Keratinocyte (primary cell): ENCODE measurements at regions not wholly inside any gene's neighbourhood (a gene's known extent, or its start where the extent isn't known, plus 50 kb on each side); places are given as distances from the start of the nearest gene placed in this dataset.
"Not testable (repeated sequence)": the region's sequence is repeated elsewhere in the genome, so short reads cannot be mapped to it uniquely, and the experiment has no call there.

ENCODE experiments used
- DNase-seq: peaks from one replicate; pipeline ENCODE4 v3.0.0-alpha.2; 2011; ENCODE audit warnings: low read depth, missing footprints, low spot score
- FAIRE-seq: peaks from 2 replicates; lab custom pipeline; 2011; peaks lifted over from hg19 to GRCh38; lab: Jason Lieb, UNC
- H2AFZ ChIP-seq: 2 replicates; pipeline ENCODE4 v1.6.0; 2012; ENCODE audit warnings: low read length, control low read depth, inconsistent platforms; ENCODE audit not compliant: control insufficient read depth
- H3K27ac ChIP-seq: 2 replicates; pipeline ENCODE4 v1.5.1; 2011; ENCODE audit warnings: low read length; ENCODE audit not compliant: control insufficient read depth, insufficient read depth
- H3K27me3 ChIP-seq: 3 replicates; pipeline ENCODE4 v1.6.0; 2011; ENCODE audit warnings: low read length; ENCODE audit not compliant: control insufficient read depth, insufficient read depth; ENCODE audit errors: extremely low read depth
- H3K36me3 ChIP-seq, 2 experiments: 2 replicates in 1 of 2; 3 replicates in 1 of 2; pipeline ENCODE4 v1.5.1; 2011; ENCODE audit warnings: low read length in 2 of 2, mild to moderate bottlenecking in 1 of 2; ENCODE audit not compliant: control insufficient read depth in 2 of 2, insufficient read depth in 2 of 2; ENCODE audit errors: extremely low read depth in 1 of 2
- H3K4me1 ChIP-seq: 3 replicates; pipeline ENCODE4 v1.5.1; 2011; ENCODE audit warnings: low read length; ENCODE audit not compliant: control insufficient read depth, insufficient read depth; ENCODE audit errors: extremely low read depth
- H3K4me2 ChIP-seq: 3 replicates; pipeline ENCODE4 v1.6.0; 2011; ENCODE audit warnings: low read depth, low read length; ENCODE audit not compliant: control insufficient read depth, insufficient read depth; ENCODE audit errors: extremely low read depth
- H3K4me3 ChIP-seq, 3 experiments: fragments of 200-600 bp in 1 of 3; sonication (generic) in 1 of 3; 2 replicates in 2 of 3; 3 replicates in 1 of 3; pipeline ENCODE4 v1.5.1; 2011 to 2016; ENCODE audit warnings: low read length in 3 of 3, mild to moderate bottlenecking in 3 of 3, control low read depth in 2 of 3, inconsistent platforms in 1 of 3, low read depth in 1 of 3, mixed read lengths in 1 of 3, mixed run types in 1 of 3, moderate library complexity in 1 of 3; ENCODE audit not compliant: control insufficient read depth in 2 of 3, insufficient read depth in 2 of 3; ENCODE audit errors: extremely low read depth in 1 of 3
- H3K79me2 ChIP-seq: 2 replicates; pipeline ENCODE4 v1.6.0; 2012; ENCODE audit warnings: low read length; ENCODE audit not compliant: control insufficient read depth, insufficient read depth
- H3K9ac ChIP-seq: 3 replicates; pipeline ENCODE4 v1.6.0; 2011; ENCODE audit warnings: low read length; ENCODE audit not compliant: control insufficient read depth, insufficient read depth; ENCODE audit errors: extremely low read depth
- H3K9me1 ChIP-seq: 3 replicates; pipeline ENCODE4 v1.6.0; 2011; ENCODE audit warnings: low read length; ENCODE audit not compliant: control insufficient read depth, insufficient read depth; ENCODE audit errors: extremely low read depth
- H3K9me3 ChIP-seq: 2 replicates; pipeline ENCODE4 v1.5.1; 2012; ENCODE audit warnings: low read depth, low read length; ENCODE audit not compliant: control insufficient read depth
- H4K20me1 ChIP-seq: 3 replicates; pipeline ENCODE4 v1.6.0; 2011; ENCODE audit warnings: low read length; ENCODE audit not compliant: control insufficient read depth, insufficient read depth; ENCODE audit errors: extremely low read depth
- CTCF ChIP-seq, 3 experiments: IDR thresholded peaks in 1 of 3; conservative IDR thresholded peaks in 1 of 3; optimal IDR thresholded peaks in 1 of 3; 2 replicates in 2 of 3; 3 replicates in 1 of 3; pipeline versions ENCODE3 to v1.5.1; 2011; ENCODE audit warnings: low read length in 3 of 3, mild to moderate bottlenecking in 3 of 3, moderate library complexity in 2 of 3, control low read depth in 1 of 3, inconsistent platforms in 1 of 3; ENCODE audit not compliant: insufficient read depth in 2 of 3; ENCODE audit errors: extremely low read depth in 1 of 3
- EZH2 ChIP-seq: IDR thresholded peaks from one replicate; pipeline ENCODE4 v1.6.1; 2012; ENCODE audit warnings: inconsistent platforms, mild to moderate bottlenecking, low read length, moderate library complexity
- dilution Hi-C: fragments of 300-500 bp; cut with MboI; formaldehyde crosslinking; loops from one replicate; pipeline ENCODE4 v1.7.0; 2020; ENCODE audit warnings: low sequenced_read_pairs; ENCODE audit not compliant: extremely low pct_ligation_motif_present

GRCh38 chr11:42996421-42997307, 315.1 kb upstream of the API5 start:
- H3K79me2 ChIP-seq: no peaks in the 10 kb centered on the region
- dilution Hi-C loops: no loop called here
- no peaks in the 10 kb centered on the region for H3K9me1 ChIP-seq
- no peaks in the 10 kb centered on the region for H3K27me3 ChIP-seq
- H3K36me3 ChIP-seq: no peaks in the 10 kb centered on the region
- no peak for TF ChIP-seq EZH2
- TF ChIP-seq CTCF (optimal IDR thresholded peaks at IDR 0.05 in 1 of 3, IDR thresholded peaks at IDR 0.05 in 1 of 3, conservative IDR thresholded peaks at IDR 0.05 in 1 of 3; ENCODE audit: extremely low read depth in 1 of 3, insufficient read depth in 2 of 3, low read length in 3 of 3): no peak
- H3K4me3 ChIP-seq: no peak overlapping the region
- H4K20me1 ChIP-seq: no peaks in the 10 kb centered on the region
- no peak for FAIRE-seq
- H3K4me1 ChIP-seq: no peaks in the 10 kb centered on the region
- H3K9me3 ChIP-seq: no peaks in the 10 kb centered on the region
- H3K9ac ChIP-seq: no peak overlapping the region
- no peak overlapping the region for H2AFZ ChIP-seq
- no peak for DNase-seq
- no peak overlapping the region for H3K27ac ChIP-seq
- no peak overlapping the region for H3K4me2 ChIP-seq

- H3K4me1 ChIP-seq, H4K20me1 ChIP-seq, H3K9ac ChIP-seq, dilution Hi-C loops, H3K27me3 ChIP-seq, DNase-seq, H2AFZ ChIP-seq, H3K4me2 ChIP-seq, FAIRE-seq, H3K27ac ChIP-seq, H3K79me2 ChIP-seq, H3K9me1 ChIP-seq, H3K36me3 ChIP-seq, H3K4me3 ChIP-seq, H3K9me3 ChIP-seq: not testable (repeated sequence)
Measured at GRCh38 chr11:43004879-43005278, 306.9 kb upstream of the API5 start.

GRCh38 chr11:43010042-43010441, 301.8 kb upstream of the API5 start:
- Histone ChIP-seq H3K27me3 (no peaks in the 10 kb centered on the region), H3K9me3 (peaks cover 1% of the 10 kb centered on the region), H3K27ac (no peak overlapping the region), H4K20me1 (no peaks in the 10 kb centered on the region), H2AFZ (no peak overlapping the region), H3K9ac (no peak overlapping the region), H3K4me1 (no peaks in the 10 kb centered on the region), H3K4me2 (no peak overlapping the region), H3K79me2 (no peaks in the 10 kb centered on the region), H3K36me3 (no peaks in the 10 kb centered on the region), H3K9me1 (no peaks in the 10 kb centered on the region), H3K4me3 (no peak overlapping the region)
- TF ChIP-seq CTCF (optimal IDR thresholded peaks at IDR 0.05 in 1 of 3, IDR thresholded peaks at IDR 0.05 in 1 of 3, conservative IDR thresholded peaks at IDR 0.05 in 1 of 3; ENCODE audit: extremely low read depth in 1 of 3, insufficient read depth in 2 of 3, low read length in 3 of 3) (no peak), EZH2 (no peak)
- FAIRE-seq (no peak), DNase-seq (no peak)
- dilution Hi-C loops: no loop called here
